HL-60 (cell line): ENCODE measurements at regions not wholly inside any gene's neighbourhood (a gene's known extent, or its start where the extent isn't known, plus 50 kb on each side); places are given as distances from the start of the nearest gene placed in this dataset.

Experiments used
- CTCF ChIP-seq: IDR thresholded peaks from one replicate; pipeline ENCODE4 v1.5.1; 2011; ENCODE audit warnings: low read length, control low read depth, inconsistent platforms; ENCODE audit not compliant: insufficient read depth
- GABPA ChIP-seq: IDR thresholded peaks from 2 replicates; pipeline ENCODE4 v1.6.1; 2012; ENCODE audit warnings: low read depth
- POLR2AphosphoS5 ChIP-seq: IDR thresholded peaks from 2 replicates; pipeline ENCODE4 v1.6.1; 2012; ENCODE audit warnings: low read depth
- REST ChIP-seq: IDR thresholded peaks from 2 replicates; pipeline ENCODE4 v1.6.1; 2012; ENCODE audit warnings: low read depth; ENCODE audit not compliant: insufficient replicate concordance
- SPI1 ChIP-seq: IDR thresholded peaks from 2 replicates; pipeline ENCODE4 v1.6.1; 2012; ENCODE audit warnings: low read depth, mild to moderate bottlenecking, borderline replicate concordance

GRCh38 chr6:164661716-164662115 lies 647.7 kb downstream of the C6orf118 start:
- TF ChIP-seq POLR2AphosphoS5 (no peak), CTCF (no peak), GABPA (no peak), REST (no peak), SPI1 (no peak)
